SK-N-SH (cell line): ENCODE measurements at regions not wholly inside any gene's neighbourhood (a gene's known extent, or its start where the extent isn't known, plus 50 kb on each side); places are given as distances from the start of the nearest gene placed in this dataset.

Experiments
- CTCF ChIA-PET: fragments of 300-600, 350-600 bp; formaldehyde crosslinking; extraction: SDS; loops from one replicate; lab custom pipeline; 2021; lab: Yijun Ruan, JAX
- POLR2A ChIA-PET: fragments of 350-600 bp; sonication (Branson Sonifier 250); formaldehyde crosslinking; extraction: SDS; loops from one replicate; lab custom pipeline; 2020; ENCODE audit warnings: antibody characterized with exemption, inconsistent platforms; lab: Yijun Ruan, JAX
- DNase-seq: peaks from one replicate; pipeline ENCODE4 v3.0.0; 2012
- H2AFZ ChIP-seq: fragments of 200-600 bp; sonication (generic); 2 replicates; pipeline ENCODE4 v1.8.1; 2016; ENCODE audit warnings: antibody characterized with exemption, mild to moderate bottlenecking, low read depth
- H3F3A ChIP-seq: fragments of 200-600 bp; sonication (generic); replicated peaks from 2 replicates; pipeline ENCODE3; 2016; ENCODE audit warnings: antibody characterized with exemption, mild to moderate bottlenecking; ENCODE audit not compliant: insufficient read depth
- H3K27ac ChIP-seq, 2 experiments: fragments of 200-500 bp in 1 of 2; fragments of 200-600 bp in 1 of 2; sonication (Bioruptor generic) in 1 of 2; sonication (generic), shearing (Covaris generic) in 1 of 2; 2 replicates each; pipeline versions ENCODE4 v1.5.1 to v1.6.1; 2014 to 2016; ENCODE audit warnings: low read depth in 2 of 2, inconsistent platforms in 1 of 2, low read length in 1 of 2, mild to moderate bottlenecking in 1 of 2, mixed read lengths in 1 of 2
- H3K27me3 ChIP-seq: fragments of 200-600 bp; sonication (generic), shearing (Covaris generic); 2 replicates; pipeline ENCODE4 v1.6.1; 2016; ENCODE audit warnings: mixed run types; ENCODE audit not compliant: insufficient read depth
- H3K36me3 ChIP-seq, 2 experiments: fragments of 200-500 bp in 1 of 2; fragments of 200-600 bp in 1 of 2; sonication (Bioruptor generic) in 1 of 2; sonication (generic) in 1 of 2; replicated peaks in 1 of 2; 2 replicates each; pipeline versions ENCODE3 to v1.5.1; 2014 to 2016; ENCODE audit warnings: low read length in 1 of 2, mild to moderate bottlenecking in 1 of 2; ENCODE audit not compliant: insufficient read depth in 2 of 2, control insufficient read depth in 1 of 2
- H3K4me1 ChIP-seq, 2 experiments: fragments of 200-500 bp in 1 of 2; fragments of 200-600 bp in 1 of 2; sonication (Bioruptor generic) in 1 of 2; sonication (generic), shearing (Covaris generic) in 1 of 2; 2 replicates each; pipeline versions ENCODE4 v1.5.1 to v1.6.1; 2014 to 2016; ENCODE audit warnings: low read depth in 1 of 2, low read length in 1 of 2, mixed run types in 1 of 2; ENCODE audit not compliant: insufficient read depth in 2 of 2, control insufficient read depth in 1 of 2
- H3K4me2 ChIP-seq: fragments of 200-600 bp; sonication (generic), shearing (Covaris generic); 2 replicates; pipeline ENCODE4 v1.6.1; 2017; ENCODE audit warnings: mixed run types
- H3K4me3 ChIP-seq, 2 experiments: fragments of 200-500 bp in 1 of 2; fragments of 200-600 bp in 1 of 2; sonication (Bioruptor generic) in 1 of 2; sonication (generic), shearing (Covaris generic) in 1 of 2; 2 replicates each; pipeline versions ENCODE4 v1.5.1 to v1.8.1; 2014 to 2016; ENCODE audit warnings: low read depth in 2 of 2, inconsistent platforms in 1 of 2, low read length in 1 of 2, mild to moderate bottlenecking in 1 of 2, mixed read lengths in 1 of 2, moderate library complexity in 1 of 2
- H3K79me2 ChIP-seq: fragments of 200-600 bp; sonication (generic); 2 replicates; pipeline ENCODE4 v1.8.1; 2017; ENCODE audit warnings: mild to moderate bottlenecking; ENCODE audit not compliant: insufficient read depth
- H3K9ac ChIP-seq: fragments of 200-600 bp; sonication (generic); 2 replicates; pipeline ENCODE4 v1.6.1; 2017; ENCODE audit warnings: mixed run types
- H3K9me2 ChIP-seq: fragments of 200-600 bp; sonication (generic); 2 replicates; pipeline ENCODE4 v1.6.1; 2017; ENCODE audit warnings: mixed run types
- H3K9me3 ChIP-seq: fragments of 200-600 bp; sonication (generic); 2 replicates; pipeline ENCODE4 v1.6.1; 2017; ENCODE audit warnings: mixed run types, mild to moderate bottlenecking, moderate library complexity
- H4K20me1 ChIP-seq: fragments of 200-600 bp; sonication (generic); 2 replicates; pipeline ENCODE4 v1.6.1; 2017; ENCODE audit warnings: mild to moderate bottlenecking, mixed run types; ENCODE audit not compliant: insufficient read depth
- CHD2 ChIP-seq: fragments of 150-350 bp; IDR thresholded peaks from 2 replicates; pipeline ENCODE4 v1.6.1; 2018; ENCODE audit warnings: low read length; ENCODE audit not compliant: partially characterized antibody
- ELF1 ChIP-seq: IDR thresholded peaks from 2 replicates; pipeline ENCODE4 v1.4.0; 2012
- EZH2phosphoT487 ChIP-seq: fragments of 200-600 bp; sonication (generic); IDR thresholded peaks from 2 replicates; pipeline ENCODE4 v1.6.1; 2017; ENCODE audit warnings: low read depth, mixed run types, mild to moderate bottlenecking, antibody characterized with exemption, moderate library complexity, borderline replicate concordance
- GABPA ChIP-seq: IDR thresholded peaks from 2 replicates; pipeline ENCODE4 v1.4.0; 2012; ENCODE audit warnings: low read depth, mild to moderate bottlenecking
- GATA2 ChIP-seq: sonication (generic); formaldehyde crosslinking; IDR thresholded peaks from 2 replicates; pipeline ENCODE4 v1.5.0; 2020; ENCODE audit warnings: mild to moderate bottlenecking, missing genetic modification reagents
- IRF3 ChIP-seq: fragments of 150-350 bp; IDR thresholded peaks from 2 replicates; pipeline ENCODE4 v1.6.1; 2016; ENCODE audit warnings: mild to moderate bottlenecking, low read depth, low read length
- PBX3 ChIP-seq: IDR thresholded peaks from 2 replicates; pipeline ENCODE4; 2012
- RAD21 ChIP-seq: IDR thresholded peaks from 2 replicates; pipeline ENCODE4 v1.6.1; 2012; ENCODE audit warnings: mild to moderate bottlenecking, low read length
- RCOR1 ChIP-seq: fragments of 150-350 bp; IDR thresholded peaks from 2 replicates; pipeline ENCODE4 v1.6.1; 2017; ENCODE audit warnings: antibody characterized with exemption, low read length
- SMC3 ChIP-seq: IDR thresholded peaks from 2 replicates; pipeline ENCODE4 v1.6.1; 2012; ENCODE audit warnings: low read depth, low read length, improper control_type of control experiment
- TCF12 ChIP-seq: IDR thresholded peaks from 2 replicates; pipeline ENCODE4 v1.4.0; 2012
- USF1 ChIP-seq: IDR thresholded peaks from 2 replicates; pipeline ENCODE4 v1.4.0; 2012; ENCODE audit warnings: low read depth, borderline replicate concordance
- WGBS: methylation state at CpG from one replicate; pipeline ENCODE4 v1.1.6; 2017; ENCODE audit warnings: low lambda C conversion rate; 5-methylcytosine and 5-hydroxymethylcytosine counted together

DNA sequence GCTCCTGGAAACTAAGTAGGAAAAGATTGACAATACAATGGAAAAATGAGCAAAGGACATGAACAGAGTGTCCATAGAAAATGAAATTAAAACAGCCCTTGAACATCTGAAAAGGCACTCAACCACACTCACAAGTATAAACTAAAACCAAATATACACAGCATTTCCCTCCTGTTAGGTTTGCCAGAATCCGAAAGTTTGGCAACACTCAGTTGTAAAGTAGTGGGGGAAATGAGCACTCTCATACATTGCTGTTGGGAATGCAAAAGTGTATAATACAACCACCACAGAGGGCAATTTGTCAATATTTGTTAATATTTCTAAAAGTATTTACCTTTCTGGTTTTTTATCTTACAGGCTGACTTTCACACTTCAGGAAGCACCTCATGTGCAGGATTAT, 84.2 kb upstream of the TMEM164 start:
- TF ChIP-seq TCF12 (no peak), EZH2phosphoT487 (no peak)

GRCh38 chrX:109920325-109920724, 82.6 kb upstream of the TMEM164 start:
- Histone ChIP-seq H3K9ac (no peak overlapping the region), H3K9me2 (no peaks in the 10 kb centered on the region), H3K9me3 (no peaks in the 10 kb centered on the region)
- TF ChIP-seq GATA2 (CRISPR knock-in tag) (peak; percentile 28; the same call in 1 of the 2 replicates), PBX3 (0 out of 2 replicates have a peak, but pooled peaks have one; percentile 19), GABPA (no peak), RAD21 (0 out of 2 replicates have a peak, but pooled peaks have one; percentile 3)
- TF ChIP-seq, all 33 proteins: peak for 3
- H3K27me3 ChIP-seq, result peaks cover 10% of the 10 kb centered on the region; the same call in 1 of the 2 replicates
- CTCF ChIA-PET, result interaction anchor here (0.7 to 3.5 kb wide), 5 partner anchors 9 to 226 kb away, joined by 3 to 13 read pairs (median 3); no protein-coding TSS in a partner anchor
- H3K36me3 ChIP-seq, result no peaks in the 10 kb centered on the region
- 35% methylated on average over 4 of the region's 4 CpGs for WGBS
- 0 out of 4 replicates have a peak overlapping the region, but pooled peaks of 1 of the 2 experiments have one; percentile 11 for H3K27ac ChIP-seq
- peak; percentile 38 for DNase-seq
- no peaks in the 10 kb centered on the region for H3K4me1 ChIP-seq
- no peaks in the 10 kb centered on the region for H3K79me2 ChIP-seq
- POLR2A ChIA-PET, result no interaction called here
- H4K20me1 ChIP-seq, result no peaks in the 10 kb centered on the region
- H2AFZ ChIP-seq, result no peak overlapping the region
- no peak overlapping the region for H3K4me3 ChIP-seq
- H3F3A ChIP-seq, result no peaks in the 10 kb centered on the region
- H3K4me2 ChIP-seq, result no peak overlapping the region

More for the DNA sequence above, 84.2 kb upstream of the TMEM164 start:
- Histone ChIP-seq H3K9ac (no peak overlapping the region), H3K9me3 (no peaks in the 10 kb centered on the region), H3K79me2 (no peaks in the 10 kb centered on the region), H3F3A (no peaks in the 10 kb centered on the region), H4K20me1 (no peaks in the 10 kb centered on the region), H3K27ac (no peak overlapping the region), H3K36me3 (no peaks in the 10 kb centered on the region), H3K9me2 (no peaks in the 10 kb centered on the region), H2AFZ (no peak overlapping the region), H3K4me3 (no peak overlapping the region), H3K4me1 (no peaks in the 10 kb centered on the region), H3K27me3 (peaks cover 10% of the 10 kb centered on the region; the same call in 1 of the 2 replicates), H3K4me2 (no peak overlapping the region)
- ChIA-PET CTCF (no interaction called here), POLR2A (no interaction called here)
- DNase-seq, result no peak
- 75% methylated on average over 1 of the region's 1 CpG for WGBS

GRCh38 chrX:109920868-109921267, 82.0 kb upstream of the TMEM164 start:
- Histone ChIP-seq H3K79me2 (no peaks in the 10 kb centered on the region), H3K27me3 (peaks cover 10% of the 10 kb centered on the region; the same call in 1 of the 2 replicates), H2AFZ (no peak overlapping the region), H3K4me1 (no peaks in the 10 kb centered on the region), H3K36me3 (no peaks in the 10 kb centered on the region), H3K9me3 (no peaks in the 10 kb centered on the region), H3K9ac (no peak overlapping the region), H4K20me1 (no peaks in the 10 kb centered on the region), H3K4me2 (no peak overlapping the region), H3K9me2 (no peaks in the 10 kb centered on the region), H3F3A (no peaks in the 10 kb centered on the region), H3K4me3 (no peak overlapping the region), H3K27ac (no peak overlapping the region)
- no peak for TF ChIP-seq IRF3
- no peak for TF ChIP-seq RCOR1
- TF ChIP-seq USF1, result no peak
- no peak for TF ChIP-seq SMC3
- no peak for TF ChIP-seq CHD2
- TF ChIP-seq ELF1, result no peak
- DNase-seq, result no peak
- ChIA-PET CTCF (interaction anchor here (0.7 to 3.5 kb wide), 4 partner anchors 10 to 226 kb away, joined by 3 to 13 read pairs (median 4); no protein-coding TSS in a partner anchor), POLR2A (no interaction called here)
- WGBS, result 48% methylated on average over 2 of the region's 2 CpGs
